CD4-positive, alpha-beta T cell (primary cell): ENCODE measurements at regions not wholly inside any gene's neighbourhood (a gene's known extent, or its start where the extent isn't known, plus 50 kb on each side); places are given as distances from the start of the nearest gene placed in this dataset.

ENCODE experiments used
- ATAC-seq: fragments of 200-7000 bp; cut with Tn5 transposase; one replicate; pipeline ENCODE4 v1.10.0; 2022; ENCODE audit warnings: mild to moderate bottlenecking; ENCODE audit not compliant: poor library complexity
- CTCF ChIA-PET: fragments of 350-600 bp; sonication (Branson Sonifier 250); formaldehyde crosslinking; loops from one replicate; lab custom pipeline; 2021; ENCODE audit warnings: antibody characterized with exemption, inconsistent platforms; lab: Charles Lee
- POLR2A ChIA-PET: fragments of 350-600 bp; sonication (Branson Sonifier 250); formaldehyde crosslinking; loops from one replicate; lab custom pipeline; 2021; ENCODE audit warnings: antibody characterized with exemption, inconsistent platforms; lab: Charles Lee
- DNase-seq, 14 experiments: peaks; one replicate each; pipeline ENCODE4 v3.0.0-alpha.2; 2013 to 2020; ENCODE audit warnings: mixed read lengths in 2 of 14
- H3K27ac ChIP-seq, 2 donors: one replicate each; pipeline versions ENCODE4 v1.5.1 to v1.7.0; 2013; ENCODE audit warnings: low read length in 2 of 2, low read depth in 1 of 2, mild to moderate bottlenecking in 1 of 2
- H3K27me3 ChIP-seq, 2 experiments: 1 replicate in 1 of 2; 2 replicates in 1 of 2; pipeline versions ENCODE4 v1.6.1 to v1.7.0; 2013; ENCODE audit warnings: low read length in 2 of 2, control low read depth in 1 of 2, mild to moderate bottlenecking in 1 of 2, moderate library complexity in 1 of 2; ENCODE audit not compliant: insufficient read depth in 2 of 2, control insufficient read depth in 1 of 2
- H3K36me3 ChIP-seq: one replicate; pipeline ENCODE4 v1.6.1; 2013; ENCODE audit warnings: low read length, control low read depth; ENCODE audit not compliant: insufficient read depth
- H3K4me1 ChIP-seq: one replicate; pipeline ENCODE4 v1.6.1; 2013; ENCODE audit warnings: low read length, control low read depth; ENCODE audit not compliant: insufficient read depth
- H3K4me3 ChIP-seq: one replicate; pipeline ENCODE4 v1.5.1; 2013; ENCODE audit warnings: mild to moderate bottlenecking, low read length, moderate library complexity
- H3K9me3 ChIP-seq, 2 experiments: 1 replicate in 1 of 2; 2 replicates in 1 of 2; pipeline versions ENCODE4 v1.6.1 to v1.7.0; 2013; ENCODE audit warnings: low read length in 2 of 2, mild to moderate bottlenecking in 2 of 2, control low read depth in 1 of 2, moderate library complexity in 1 of 2; ENCODE audit not compliant: control insufficient read depth in 1 of 2, insufficient read depth in 1 of 2
- H3K27ac Mint-ChIP-seq: one replicate; pipeline ENCODE4 v1.8.0; 2020; ENCODE audit warnings: mixed read lengths
- H3K27me3 Mint-ChIP-seq: one replicate; pipeline ENCODE4 v1.8.0; 2021; ENCODE audit warnings: mixed read lengths
- H3K36me3 Mint-ChIP-seq: one replicate; pipeline ENCODE4 v1.8.0; 2021; ENCODE audit warnings: low read depth, mixed read lengths
- H3K4me1 Mint-ChIP-seq: one replicate; pipeline ENCODE4 v1.8.0; 2021; ENCODE audit warnings: low read depth, mixed read lengths
- H3K4me3 Mint-ChIP-seq: one replicate; pipeline ENCODE4 v1.8.0; 2020; ENCODE audit warnings: mild to moderate bottlenecking, mixed read lengths
- H3K9me3 Mint-ChIP-seq: one replicate; pipeline ENCODE4 v1.8.0; 2020; ENCODE audit warnings: mixed read lengths
- intact Hi-C, 2 experiments: fragments of 100-400 bp; cut with DNase I in 1 of 2; cut with micrococcal nuclease in 1 of 2; formaldehyde crosslinking; loops; one replicate each; pipeline versions ENCODE4 v1.15.1 to v1.9.0; 2023 to 2025; cut with DNase I, micrococcal nuclease
- TF ChIP-seq, protein P1 (sequence below): fragments of 200-600 bp; IDR thresholded peaks from one replicate; pipeline ENCODE4 v1.8.0; 2022; ENCODE audit warnings: antibody characterized with exemption, mild to moderate bottlenecking

DNA sequence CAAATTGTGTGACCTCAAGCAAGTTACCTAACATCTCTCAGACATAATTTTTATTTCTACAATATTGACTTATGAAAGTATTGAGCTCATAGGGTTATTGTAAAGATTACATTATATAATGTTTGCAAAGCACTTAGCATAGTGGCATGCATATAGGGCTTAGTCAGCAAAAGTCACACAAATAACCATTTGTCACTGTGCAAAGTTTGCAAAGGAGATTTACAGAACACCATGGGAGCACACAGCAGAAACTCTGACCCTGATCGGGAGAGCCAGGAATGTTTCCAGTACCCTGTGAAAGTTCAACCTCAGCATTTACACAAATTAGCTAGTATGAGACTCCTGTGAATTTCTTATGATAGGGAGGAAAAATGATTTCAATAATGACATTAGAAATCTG, 804.6 kb upstream of the RAG2 start:
- ChIA-PET POLR2A (no interaction called here), CTCF (no interaction called here)
- ATAC-seq (no peak), DNase-seq (no peak)
- Mint-ChIP-seq H3K36me3 (no peaks in the 10 kb centered on the region), H3K9me3 (peaks cover 8% of the 10 kb centered on the region), H3K27me3 (no peaks in the 10 kb centered on the region), H3K4me1 (no peaks in the 10 kb centered on the region), H3K27ac (no peak overlapping the region), H3K4me3 (no peak overlapping the region)
- no peaks in the 10 kb centered on the region for H3K4me1 ChIP-seq
- H3K27me3 ChIP-seq = no peaks in the 10 kb centered on the region
- TF ChIP-seq, protein P1, sequence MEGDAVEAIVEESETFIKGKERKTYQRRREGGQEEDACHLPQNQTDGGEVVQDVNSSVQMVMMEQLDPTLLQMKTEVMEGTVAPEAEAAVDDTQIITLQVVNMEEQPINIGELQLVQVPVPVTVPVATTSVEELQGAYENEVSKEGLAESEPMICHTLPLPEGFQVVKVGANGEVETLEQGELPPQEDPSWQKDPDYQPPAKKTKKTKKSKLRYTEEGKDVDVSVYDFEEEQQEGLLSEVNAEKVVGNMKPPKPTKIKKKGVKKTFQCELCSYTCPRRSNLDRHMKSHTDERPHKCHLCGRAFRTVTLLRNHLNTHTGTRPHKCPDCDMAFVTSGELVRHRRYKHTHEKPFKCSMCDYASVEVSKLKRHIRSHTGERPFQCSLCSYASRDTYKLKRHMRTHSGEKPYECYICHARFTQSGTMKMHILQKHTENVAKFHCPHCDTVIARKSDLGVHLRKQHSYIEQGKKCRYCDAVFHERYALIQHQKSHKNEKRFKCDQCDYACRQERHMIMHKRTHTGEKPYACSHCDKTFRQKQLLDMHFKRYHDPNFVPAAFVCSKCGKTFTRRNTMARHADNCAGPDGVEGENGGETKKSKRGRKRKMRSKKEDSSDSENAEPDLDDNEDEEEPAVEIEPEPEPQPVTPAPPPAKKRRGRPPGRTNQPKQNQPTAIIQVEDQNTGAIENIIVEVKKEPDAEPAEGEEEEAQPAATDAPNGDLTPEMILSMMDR = no peak
- no peaks in the 10 kb centered on the region for H3K9me3 ChIP-seq
- no peak overlapping the region for H3K4me3 ChIP-seq
- H3K36me3 ChIP-seq = no peaks in the 10 kb centered on the region
- H3K27ac ChIP-seq = no peak overlapping the region
- intact Hi-C loops = no loop called here

DNA sequence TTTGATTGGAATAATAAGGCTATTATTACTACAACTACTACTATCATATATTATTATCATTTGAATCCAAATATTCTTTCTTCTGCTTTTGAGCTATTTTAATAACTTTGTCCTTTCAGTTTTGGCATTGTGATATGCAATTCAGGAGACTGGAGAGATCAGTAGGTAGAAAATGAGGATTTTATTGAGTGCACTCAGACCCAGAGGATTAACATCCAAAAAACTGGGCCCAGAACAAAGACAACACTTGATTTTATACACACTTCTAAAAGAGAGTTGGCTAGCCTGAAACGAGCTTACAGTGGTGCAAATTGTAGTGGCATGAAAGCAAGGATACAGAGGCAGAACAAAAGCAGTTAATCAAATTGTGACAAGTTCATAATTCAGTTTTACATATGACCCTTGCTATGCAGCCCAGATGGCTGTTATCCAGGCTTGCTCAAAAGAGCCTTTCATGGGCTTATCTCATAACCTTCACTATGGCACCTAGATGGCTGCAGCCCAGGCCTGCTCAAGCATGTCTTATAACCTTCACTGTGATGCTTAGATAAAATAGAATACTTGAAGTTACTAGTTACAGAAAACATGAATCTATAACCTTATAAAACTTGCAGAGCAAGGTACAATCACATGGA, 796.3 kb upstream of the RAG2 start:
- no peaks in the 10 kb centered on the region for H3K27me3 ChIP-seq
- H3K27ac Mint-ChIP-seq = no peak overlapping the region
- peaks cover 0 to 16% of the 10 kb centered on the region in 2 experiments for H3K9me3 ChIP-seq
- H3K36me3 Mint-ChIP-seq = no peaks in the 10 kb centered on the region
- H3K4me1 Mint-ChIP-seq = no peaks in the 10 kb centered on the region
- no peak overlapping the region for H3K27ac ChIP-seq
- H3K27me3 Mint-ChIP-seq = no peaks in the 10 kb centered on the region
- no peaks in the 10 kb centered on the region for H3K4me1 ChIP-seq
- POLR2A ChIA-PET = no interaction called here
- TF ChIP-seq, protein P1 = no peak
- CTCF ChIA-PET = no interaction called here
- no peaks in the 10 kb centered on the region for H3K36me3 ChIP-seq
- no peak overlapping the region for H3K4me3 Mint-ChIP-seq
- no peak for DNase-seq
- peaks cover 14% of the 10 kb centered on the region for H3K9me3 Mint-ChIP-seq
- no peak for ATAC-seq
- intact Hi-C loops = no loop called here
- H3K4me3 ChIP-seq = no peak overlapping the region

DNA sequence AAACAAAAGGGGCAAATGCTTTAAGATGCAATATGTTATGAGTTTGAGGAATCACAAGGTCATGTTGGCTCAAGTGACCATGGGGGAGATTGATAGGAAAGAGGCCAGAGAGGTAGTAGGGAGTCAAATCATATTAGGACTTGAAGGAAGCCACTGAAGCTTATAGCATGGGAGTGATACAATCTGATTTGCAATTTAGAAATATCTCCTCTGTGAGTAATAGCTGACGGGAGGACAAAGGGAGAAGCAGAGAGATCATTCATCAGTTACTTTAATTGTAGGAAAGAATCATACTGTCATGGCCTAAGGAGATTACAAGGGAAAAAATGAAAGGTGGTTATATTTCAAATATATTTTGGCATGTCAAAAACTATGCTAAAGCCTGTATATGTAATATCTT, 793.6 kb upstream of the RAG2 start:
- H3K27ac Mint-ChIP-seq = no peak overlapping the region
- DNase-seq (no peak), ATAC-seq (no peak)
- no peaks in the 10 kb centered on the region for H3K27me3 Mint-ChIP-seq
- H3K4me1 ChIP-seq = no peaks in the 10 kb centered on the region
- POLR2A ChIA-PET = no interaction called here
- no peak overlapping the region for H3K27ac ChIP-seq
- intact Hi-C loops = no loop called here
- no peaks in the 10 kb centered on the region for H3K4me1 Mint-ChIP-seq
- no peaks in the 10 kb centered on the region for H3K36me3 ChIP-seq
- CTCF ChIA-PET = no interaction called here
- peaks cover 21% of the 10 kb centered on the region for H3K9me3 Mint-ChIP-seq
- no peaks in the 10 kb centered on the region for H3K27me3 ChIP-seq
- no peak overlapping the region for H3K4me3 Mint-ChIP-seq
- H3K4me3 ChIP-seq = no peak overlapping the region
- TF ChIP-seq, protein P1 = no peak
- peaks cover 0 to 16% of the 10 kb centered on the region in 2 experiments for H3K9me3 ChIP-seq
- H3K36me3 Mint-ChIP-seq = no peaks in the 10 kb centered on the region
